ENCODE measurements at regions not wholly inside any gene's neighbourhood (a gene's known extent, or its start where the extent isn't known, plus 50 kb on each side); places are given as distances from the start of the nearest gene placed in this dataset.

DNA sequence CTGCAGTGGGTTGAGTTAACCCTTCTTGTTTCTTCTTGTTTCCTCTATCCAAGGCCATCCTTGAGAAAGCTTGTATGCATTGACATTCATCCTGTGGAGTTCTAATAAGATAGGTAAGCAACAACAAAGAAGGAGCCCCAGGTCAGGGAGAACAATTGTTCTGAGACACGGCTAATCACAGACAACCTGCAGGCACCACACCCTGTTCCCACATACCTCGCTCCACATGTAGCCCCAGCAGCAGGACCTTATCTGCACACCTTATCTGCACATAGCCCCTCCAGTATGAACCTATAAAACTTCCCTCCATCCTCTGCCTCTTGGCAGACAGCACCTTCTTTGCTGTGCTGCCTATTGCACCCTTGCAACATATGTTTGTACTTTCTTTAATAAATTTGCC, 129.1 kb downstream of the MSL3 start (continued):
- TF ChIP-seq GABPA (IDR thresholded peaks at IDR 0.05 in 1 of 2, conservative IDR thresholded peaks at IDR 0.05 in 1 of 2) = no peak

DNA sequence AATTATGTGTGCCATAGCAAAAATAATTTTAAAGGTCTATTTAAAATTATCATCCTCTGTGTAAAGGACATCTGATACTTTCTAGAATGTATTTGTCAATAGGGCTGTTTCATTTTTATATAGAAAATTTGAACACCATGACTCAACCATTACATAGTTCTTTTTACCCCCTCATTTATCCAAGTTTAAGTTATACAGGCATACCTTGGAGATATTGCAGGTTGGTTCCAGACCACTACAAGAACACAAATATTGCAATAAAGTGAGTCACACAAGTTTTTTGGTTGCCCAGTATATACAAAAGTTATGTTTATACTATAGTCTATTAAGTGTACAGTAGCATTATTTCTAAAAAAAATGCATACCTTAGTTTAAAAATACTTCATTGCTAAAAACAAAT, 130.4 kb downstream of the MSL3 start:
- Histone ChIP-seq H3K27me3 (ENCODE audit: control insufficient read depth in 4 of 4, insufficient read depth in 4 of 4, low read length in 3 of 4) (no peaks in the 10 kb centered on the region), H3K9me3 (ENCODE audit: control insufficient read depth in 4 of 4, low read length in 3 of 4) (no peaks in the 10 kb centered on the region), H3K4me1 (ENCODE audit: control insufficient read depth in 4 of 4, insufficient read depth in 4 of 4, low read length in 3 of 4) (no peaks in the 10 kb centered on the region), H3K4me3 (ENCODE audit: low read depth in 1 of 3, low read length in 3 of 3) (no peak overlapping the region), H3K27ac (ENCODE audit: low read depth in 1 of 2, low read length in 2 of 2) (no peak overlapping the region), H3K36me3 (ENCODE audit: control insufficient read depth in 4 of 4, insufficient read depth in 3 of 4, low read depth in 1 of 4, low read length in 3 of 4) (no peaks in the 10 kb centered on the region), H3K9ac (ENCODE audit: low read depth in 1 of 2, low read length in 2 of 2) (no peak overlapping the region)
- no peak for DNase-seq (ENCODE audit: low spot score)
- no peak for TF ChIP-seq RAD21 (IDR thresholded peaks at IDR 0.05)
- TF ChIP-seq, protein P1, sequence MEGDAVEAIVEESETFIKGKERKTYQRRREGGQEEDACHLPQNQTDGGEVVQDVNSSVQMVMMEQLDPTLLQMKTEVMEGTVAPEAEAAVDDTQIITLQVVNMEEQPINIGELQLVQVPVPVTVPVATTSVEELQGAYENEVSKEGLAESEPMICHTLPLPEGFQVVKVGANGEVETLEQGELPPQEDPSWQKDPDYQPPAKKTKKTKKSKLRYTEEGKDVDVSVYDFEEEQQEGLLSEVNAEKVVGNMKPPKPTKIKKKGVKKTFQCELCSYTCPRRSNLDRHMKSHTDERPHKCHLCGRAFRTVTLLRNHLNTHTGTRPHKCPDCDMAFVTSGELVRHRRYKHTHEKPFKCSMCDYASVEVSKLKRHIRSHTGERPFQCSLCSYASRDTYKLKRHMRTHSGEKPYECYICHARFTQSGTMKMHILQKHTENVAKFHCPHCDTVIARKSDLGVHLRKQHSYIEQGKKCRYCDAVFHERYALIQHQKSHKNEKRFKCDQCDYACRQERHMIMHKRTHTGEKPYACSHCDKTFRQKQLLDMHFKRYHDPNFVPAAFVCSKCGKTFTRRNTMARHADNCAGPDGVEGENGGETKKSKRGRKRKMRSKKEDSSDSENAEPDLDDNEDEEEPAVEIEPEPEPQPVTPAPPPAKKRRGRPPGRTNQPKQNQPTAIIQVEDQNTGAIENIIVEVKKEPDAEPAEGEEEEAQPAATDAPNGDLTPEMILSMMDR (IDR thresholded peaks at IDR 0.05; ENCODE audit: low read depth, low read length, missing input control) = no peak
- TF ChIP-seq EGR1 (IDR thresholded peaks at IDR 0.05; ENCODE audit: low read depth in 2 of 2) = no peak

DNA sequence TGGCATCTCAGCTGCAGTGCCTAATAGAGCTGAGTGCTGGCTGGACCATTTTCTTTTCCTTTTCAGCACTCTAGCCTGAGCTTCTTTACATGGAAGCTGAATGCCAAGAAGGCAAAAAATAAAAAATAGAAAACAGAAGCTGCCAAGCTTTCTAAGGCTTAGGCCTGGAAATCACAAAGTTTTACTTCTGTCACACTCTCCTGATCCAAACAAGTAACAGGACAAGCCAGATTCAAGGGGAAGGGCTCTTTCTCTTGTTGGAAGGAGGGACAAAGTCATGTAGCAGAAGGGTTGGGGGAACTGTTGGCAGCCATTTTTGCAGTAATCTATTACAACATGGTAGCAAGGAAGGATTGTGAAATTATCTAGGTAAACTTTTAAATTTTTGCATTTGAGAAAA, 131.8 kb downstream of the MSL3 start:
- DNase-seq (ENCODE audit: low spot score) = no peak
- H3K4me3 ChIP-seq (ENCODE audit: low read depth in 1 of 3, low read length in 3 of 3) = no peak overlapping the region
- no peak overlapping the region for H3K9ac ChIP-seq (ENCODE audit: low read depth in 1 of 2, low read length in 2 of 2)
- TF ChIP-seq, protein P2, sequence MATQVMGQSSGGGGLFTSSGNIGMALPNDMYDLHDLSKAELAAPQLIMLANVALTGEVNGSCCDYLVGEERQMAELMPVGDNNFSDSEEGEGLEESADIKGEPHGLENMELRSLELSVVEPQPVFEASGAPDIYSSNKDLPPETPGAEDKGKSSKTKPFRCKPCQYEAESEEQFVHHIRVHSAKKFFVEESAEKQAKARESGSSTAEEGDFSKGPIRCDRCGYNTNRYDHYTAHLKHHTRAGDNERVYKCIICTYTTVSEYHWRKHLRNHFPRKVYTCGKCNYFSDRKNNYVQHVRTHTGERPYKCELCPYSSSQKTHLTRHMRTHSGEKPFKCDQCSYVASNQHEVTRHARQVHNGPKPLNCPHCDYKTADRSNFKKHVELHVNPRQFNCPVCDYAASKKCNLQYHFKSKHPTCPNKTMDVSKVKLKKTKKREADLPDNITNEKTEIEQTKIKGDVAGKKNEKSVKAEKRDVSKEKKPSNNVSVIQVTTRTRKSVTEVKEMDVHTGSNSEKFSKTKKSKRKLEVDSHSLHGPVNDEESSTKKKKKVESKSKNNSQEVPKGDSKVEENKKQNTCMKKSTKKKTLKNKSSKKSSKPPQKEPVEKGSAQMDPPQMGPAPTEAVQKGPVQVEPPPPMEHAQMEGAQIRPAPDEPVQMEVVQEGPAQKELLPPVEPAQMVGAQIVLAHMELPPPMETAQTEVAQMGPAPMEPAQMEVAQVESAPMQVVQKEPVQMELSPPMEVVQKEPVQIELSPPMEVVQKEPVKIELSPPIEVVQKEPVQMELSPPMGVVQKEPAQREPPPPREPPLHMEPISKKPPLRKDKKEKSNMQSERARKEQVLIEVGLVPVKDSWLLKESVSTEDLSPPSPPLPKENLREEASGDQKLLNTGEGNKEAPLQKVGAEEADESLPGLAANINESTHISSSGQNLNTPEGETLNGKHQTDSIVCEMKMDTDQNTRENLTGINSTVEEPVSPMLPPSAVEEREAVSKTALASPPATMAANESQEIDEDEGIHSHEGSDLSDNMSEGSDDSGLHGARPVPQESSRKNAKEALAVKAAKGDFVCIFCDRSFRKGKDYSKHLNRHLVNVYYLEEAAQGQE (IDR thresholded peaks at IDR 0.05) = no peak
- TF ChIP-seq FOXA2 (IDR thresholded peaks at IDR 0.05) (no peak), HNF4G (IDR thresholded peaks at IDR 0.05) (no peak), YY1 (IDR thresholded peaks at IDR 0.05) (no peak), FOXA1 (IDR thresholded peaks at IDR 0.05) (no peak), NR2F2 (IDR thresholded peaks at IDR 0.05) (no peak), TAF1 (conservative IDR thresholded peaks at IDR 0.05) (no peak), RXRA (IDR thresholded peaks at IDR 0.05) (no peak), GABPA (IDR thresholded peaks at IDR 0.05 in 1 of 2, conservative IDR thresholded peaks at IDR 0.05 in 1 of 2) (no peak), JUND (IDR thresholded peaks at IDR 0.05) (no peak), RAD21 (IDR thresholded peaks at IDR 0.05) (no peak), EGR1 (IDR thresholded peaks at IDR 0.05; ENCODE audit: low read depth in 2 of 2) (no peak), HNF4A (conservative IDR thresholded peaks at IDR 0.05) (no peak), SP1 (IDR thresholded peaks at IDR 0.05) (no peak)
- TF ChIP-seq, protein P1 (IDR thresholded peaks at IDR 0.05; ENCODE audit: low read depth, low read length, missing input control) = no peak
- TF ChIP-seq, protein P3, sequence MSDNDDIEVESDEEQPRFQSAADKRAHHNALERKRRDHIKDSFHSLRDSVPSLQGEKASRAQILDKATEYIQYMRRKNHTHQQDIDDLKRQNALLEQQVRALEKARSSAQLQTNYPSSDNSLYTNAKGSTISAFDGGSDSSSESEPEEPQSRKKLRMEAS (IDR thresholded peaks at IDR 0.05) = no peak
- TF ChIP-seq, protein P4, sequence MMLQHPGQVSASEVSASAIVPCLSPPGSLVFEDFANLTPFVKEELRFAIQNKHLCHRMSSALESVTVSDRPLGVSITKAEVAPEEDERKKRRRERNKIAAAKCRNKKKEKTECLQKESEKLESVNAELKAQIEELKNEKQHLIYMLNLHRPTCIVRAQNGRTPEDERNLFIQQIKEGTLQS (IDR thresholded peaks at IDR 0.05) = no peak
- TF ChIP-seq, protein P5, sequence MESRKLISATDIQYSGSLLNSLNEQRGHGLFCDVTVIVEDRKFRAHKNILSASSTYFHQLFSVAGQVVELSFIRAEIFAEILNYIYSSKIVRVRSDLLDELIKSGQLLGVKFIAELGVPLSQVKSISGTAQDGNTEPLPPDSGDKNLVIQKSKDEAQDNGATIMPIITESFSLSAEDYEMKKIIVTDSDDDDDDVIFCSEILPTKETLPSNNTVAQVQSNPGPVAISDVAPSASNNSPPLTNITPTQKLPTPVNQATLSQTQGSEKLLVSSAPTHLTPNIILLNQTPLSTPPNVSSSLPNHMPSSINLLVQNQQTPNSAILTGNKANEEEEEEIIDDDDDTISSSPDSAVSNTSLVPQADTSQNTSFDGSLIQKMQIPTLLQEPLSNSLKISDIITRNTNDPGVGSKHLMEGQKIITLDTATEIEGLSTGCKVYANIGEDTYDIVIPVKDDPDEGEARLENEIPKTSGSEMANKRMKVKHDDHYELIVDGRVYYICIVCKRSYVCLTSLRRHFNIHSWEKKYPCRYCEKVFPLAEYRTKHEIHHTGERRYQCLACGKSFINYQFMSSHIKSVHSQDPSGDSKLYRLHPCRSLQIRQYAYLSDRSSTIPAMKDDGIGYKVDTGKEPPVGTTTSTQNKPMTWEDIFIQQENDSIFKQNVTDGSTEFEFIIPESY (IDR thresholded peaks at IDR 0.05) = no peak
- no peaks in the 10 kb centered on the region for H3K9me3 ChIP-seq (ENCODE audit: control insufficient read depth in 4 of 4, low read length in 3 of 4)
- H3K4me1 ChIP-seq (ENCODE audit: control insufficient read depth in 4 of 4, insufficient read depth in 4 of 4, low read length in 3 of 4) = no peaks in the 10 kb centered on the region
- H3K27me3 ChIP-seq (ENCODE audit: control insufficient read depth in 4 of 4, insufficient read depth in 4 of 4, low read length in 3 of 4) = no peaks in the 10 kb centered on the region
- H3K27ac ChIP-seq (ENCODE audit: low read depth in 1 of 2, low read length in 2 of 2) = no peak overlapping the region
- no peaks in the 10 kb centered on the region for H3K36me3 ChIP-seq (ENCODE audit: control insufficient read depth in 4 of 4, insufficient read depth in 3 of 4, low read depth in 1 of 4, low read length in 3 of 4)
